HTR-8/SVneo (cell line): ENCODE measurements at regions not wholly inside any gene's neighbourhood (a gene's known extent, or its start where the extent isn't known, plus 50 kb on each side); places are given as distances from the start of the nearest gene placed in this dataset.

Experiments
- DNase-seq: peaks from one replicate; pipeline ENCODE4 v3.0.0; 2011; ENCODE audit warnings: low spot score, mixed read lengths; ENCODE audit not compliant: insufficient read length
- FAIRE-seq: peaks from 2 replicates; lab custom pipeline; 2011; peaks lifted over from hg19 to GRCh38; lab: Jason Lieb, UNC

DNA sequence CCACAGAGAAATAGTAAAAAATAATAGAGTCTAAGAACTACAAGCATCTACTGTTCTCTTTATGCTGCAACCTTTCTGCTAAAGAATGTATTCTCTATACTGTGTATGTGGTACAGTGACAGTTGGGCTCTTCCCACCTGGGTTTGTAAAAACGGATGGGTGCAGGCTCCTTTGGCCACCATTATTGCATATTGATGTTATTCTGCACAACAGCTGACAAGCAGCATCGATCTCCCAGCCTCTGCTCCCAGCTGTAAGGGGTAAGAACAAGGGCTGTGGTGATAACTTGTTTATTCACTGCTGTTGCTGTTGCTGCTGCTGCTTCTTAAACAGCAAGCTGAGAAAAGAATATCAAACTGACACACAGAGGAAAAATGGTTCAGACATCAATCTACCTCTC lies 56.1 kb downstream of the KCNRG start:
- DNase-seq (no peak), FAIRE-seq (no peak)

DNA sequence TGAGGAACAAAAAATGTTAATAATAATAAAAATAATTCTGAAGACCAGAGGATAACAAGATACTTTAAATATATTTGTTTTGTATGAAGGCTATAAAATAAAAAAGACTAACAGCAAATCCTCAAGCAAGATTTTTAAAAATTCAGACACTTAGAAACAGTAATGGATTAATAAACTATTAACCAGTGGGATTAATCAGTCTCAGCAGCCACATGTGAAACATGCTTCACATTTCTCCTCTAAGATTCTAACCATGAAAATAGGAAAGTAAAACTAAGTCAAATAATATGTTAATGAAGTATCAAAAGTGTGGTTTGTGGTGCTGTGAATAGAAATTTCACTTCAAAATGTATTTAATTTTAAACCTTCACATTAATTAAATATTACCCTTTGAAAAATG lies 57.4 kb downstream of the KCNRG start:
- FAIRE-seq (no peak), DNase-seq (no peak)

- DNase-seq (no peak), FAIRE-seq (no peak)
Observed at GRCh38 chr13:50073340-50073739, 58.1 kb downstream of the KCNRG start.

DNA sequence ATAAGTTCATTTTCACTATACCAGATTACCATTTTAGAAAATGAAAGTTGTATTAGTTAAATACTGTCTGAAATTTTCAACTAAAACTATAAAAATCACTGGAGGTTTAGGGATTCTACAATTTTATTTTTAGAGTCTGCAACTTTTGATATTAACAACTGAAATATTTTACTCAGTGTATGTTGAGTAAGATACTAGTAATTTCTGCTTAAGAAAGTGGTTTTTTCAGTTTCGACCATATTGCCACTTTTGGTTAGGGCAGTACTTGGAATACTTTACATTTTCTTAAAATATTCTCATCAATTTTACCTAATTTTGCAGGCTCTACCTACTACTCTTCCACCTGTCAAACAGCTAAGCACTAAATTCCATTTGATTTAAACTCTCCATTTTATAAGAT lies 59.6 kb downstream of the KCNRG start:
- FAIRE-seq, result no peak
- no peak for DNase-seq

DNA sequence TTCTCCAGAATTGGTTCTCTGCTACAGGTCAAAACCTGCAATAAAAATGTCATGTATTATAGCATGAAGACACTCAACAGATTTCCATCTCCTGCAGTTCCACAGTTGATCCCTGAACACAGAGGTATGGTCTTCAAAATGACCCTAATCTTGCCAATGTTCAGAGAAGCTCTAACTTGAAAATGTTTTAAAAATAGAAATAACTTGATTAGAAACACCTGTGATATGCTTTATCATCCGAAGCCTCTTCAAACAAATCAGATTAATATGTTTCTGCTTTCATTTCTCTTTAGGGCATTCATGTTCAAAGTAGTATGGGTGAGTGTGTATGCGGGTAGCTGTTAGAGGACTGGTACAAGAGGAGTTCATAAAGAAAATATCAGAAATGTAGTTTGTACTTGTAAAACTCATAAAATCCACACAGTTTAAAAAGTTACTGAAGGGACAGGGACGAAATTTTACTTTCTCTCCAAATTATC lies 60.4 kb downstream of the KCNRG start:
- FAIRE-seq (no peak), DNase-seq (no peak)

GRCh38 chr13:50077431-50077830 lies 62.2 kb downstream of the KCNRG start:
- FAIRE-seq, result no peak
- no peak for DNase-seq

DNA sequence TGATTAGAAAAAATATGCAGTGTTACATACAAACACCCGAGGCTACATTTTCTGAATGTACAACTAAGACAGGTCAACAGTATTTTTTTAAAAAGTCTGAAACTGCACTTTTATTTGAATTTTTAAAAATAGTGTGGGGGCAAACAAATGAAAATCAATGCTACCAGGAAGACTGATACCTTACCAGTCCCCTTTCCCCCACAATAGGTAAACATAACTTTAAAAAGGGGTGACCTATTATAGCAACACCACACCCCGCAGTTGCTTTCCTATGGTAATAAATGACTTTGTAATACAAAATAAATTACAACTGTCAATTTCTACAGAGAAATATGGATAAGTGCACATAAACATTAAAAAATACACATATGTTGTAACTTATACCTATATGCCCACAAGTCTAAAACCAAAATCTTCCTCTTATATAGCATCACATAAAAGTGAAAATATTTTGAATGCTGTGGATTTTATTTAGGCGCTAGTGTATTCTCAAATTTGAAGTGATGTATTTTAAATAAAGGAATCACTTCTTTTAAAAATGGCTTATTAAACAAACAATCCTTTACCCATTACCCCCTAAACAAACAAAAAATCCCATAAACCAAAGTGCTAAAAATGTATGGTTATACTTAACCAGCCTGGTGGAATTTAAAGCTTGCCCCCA lies 63.1 kb downstream of the KCNRG start:
- FAIRE-seq, result no peak
- DNase-seq, result no peak

DNA sequence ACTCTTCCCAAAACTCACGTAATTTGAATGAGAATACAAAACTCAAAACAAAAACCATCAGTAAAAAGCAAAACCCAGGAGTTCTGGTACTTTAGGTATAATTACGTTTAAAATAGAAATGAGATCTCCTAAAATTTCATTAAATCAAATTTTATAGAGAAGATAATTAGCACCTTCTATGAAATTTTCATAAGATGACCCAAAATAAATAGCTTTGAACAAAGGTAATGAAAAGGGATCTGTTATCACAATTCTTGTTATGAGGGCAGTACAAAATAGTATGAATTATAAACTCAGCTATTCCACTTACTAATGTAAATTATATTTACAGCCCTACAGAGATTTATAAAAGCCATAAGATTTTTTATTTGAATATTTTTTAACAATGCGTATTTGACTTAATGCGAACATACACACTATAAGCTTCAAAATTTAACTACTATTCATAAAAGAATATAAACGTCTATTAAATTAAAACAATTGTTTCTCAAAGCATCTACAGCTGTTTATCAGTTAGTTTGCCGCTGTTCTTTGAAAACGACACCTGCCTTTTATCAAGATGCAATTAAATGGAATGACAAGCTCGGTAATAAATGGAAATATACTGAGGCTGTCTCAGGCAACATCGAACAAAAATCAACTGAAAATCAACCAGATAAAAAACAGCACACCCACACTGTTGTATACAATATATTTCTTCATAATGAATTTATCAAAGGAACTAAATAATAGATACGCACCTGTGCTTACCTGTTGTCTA lies 63.8 kb downstream of the KCNRG start:
- DNase-seq, result no peak
- no peak for FAIRE-seq

DNA sequence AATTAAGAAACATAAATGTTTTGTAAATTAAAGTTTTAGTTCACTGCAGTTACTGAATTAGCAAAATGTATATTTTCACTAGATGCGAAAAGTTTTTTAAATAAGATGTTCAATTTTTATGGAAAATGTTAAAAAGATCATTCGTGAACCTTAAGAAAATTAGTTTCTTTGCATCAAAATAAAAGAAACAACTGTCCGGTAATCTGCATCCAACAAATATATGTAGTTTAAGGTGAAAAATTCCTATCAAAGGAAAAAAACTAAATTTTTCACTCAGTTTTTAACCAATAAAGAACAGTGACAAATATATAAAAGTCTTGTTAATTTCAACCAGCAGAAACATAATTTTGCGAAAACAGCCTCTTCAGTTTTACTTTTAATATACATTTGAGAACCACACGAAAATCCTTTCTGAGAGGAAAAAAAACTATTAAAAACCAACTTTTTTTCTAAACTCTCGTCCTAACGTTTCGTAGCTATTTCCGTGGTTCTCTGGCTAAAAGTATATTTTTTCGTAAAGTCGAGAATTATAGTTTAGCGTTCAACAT lies 64.5 kb downstream of the KCNRG start:
- DNase-seq (no peak), FAIRE-seq (no peak)

- DNase-seq (no peak), FAIRE-seq (no peak)
Observed at GRCh38 chr13:50080203-50080910, 65.1 kb downstream of the KCNRG start.

DNA sequence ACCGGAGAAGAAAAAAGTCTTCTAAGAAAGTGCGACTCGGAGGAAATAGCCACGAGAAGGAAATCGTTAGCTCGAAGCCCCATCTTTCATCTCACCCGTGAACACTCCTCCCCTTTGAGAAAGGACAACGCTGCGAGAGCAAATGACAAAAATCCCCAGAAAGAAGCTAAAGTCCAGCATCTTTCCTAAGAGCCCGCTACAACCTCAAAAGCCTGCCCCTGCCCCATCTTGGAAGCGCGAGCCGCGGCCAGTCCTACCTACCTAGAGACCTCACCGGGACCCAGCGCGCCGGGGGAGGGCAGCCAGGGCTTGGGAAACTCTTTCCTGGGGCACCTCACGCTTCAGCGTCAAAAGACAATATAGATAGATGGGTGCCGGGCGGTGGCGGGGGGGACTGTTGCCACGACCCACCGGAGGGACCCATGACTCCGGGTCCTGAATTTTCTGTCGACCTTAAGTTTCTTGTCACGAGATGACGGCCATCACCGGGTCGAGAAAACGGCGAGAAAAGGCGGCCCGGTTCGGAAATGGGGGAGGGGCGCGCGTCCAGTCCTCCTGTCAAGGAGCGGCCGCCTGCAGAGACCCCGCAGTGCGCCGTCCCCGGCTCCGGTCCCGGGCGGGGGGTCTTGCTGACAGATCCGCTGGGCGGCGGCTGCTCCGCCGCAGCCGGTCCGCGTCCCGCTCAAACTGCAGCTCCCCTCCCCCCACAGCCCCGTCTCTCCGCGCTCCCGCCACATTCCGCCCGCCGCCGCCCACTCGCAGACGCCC lies 65.9 kb downstream of the KCNRG start:
- DNase-seq (no peak), FAIRE-seq (no peak)

- peak; percentile 75 for DNase-seq
- FAIRE-seq, result peak; percentile 86
Observed at GRCh38 chr13:50081679-50082425, 66.6 kb downstream of the KCNRG start.

DNA sequence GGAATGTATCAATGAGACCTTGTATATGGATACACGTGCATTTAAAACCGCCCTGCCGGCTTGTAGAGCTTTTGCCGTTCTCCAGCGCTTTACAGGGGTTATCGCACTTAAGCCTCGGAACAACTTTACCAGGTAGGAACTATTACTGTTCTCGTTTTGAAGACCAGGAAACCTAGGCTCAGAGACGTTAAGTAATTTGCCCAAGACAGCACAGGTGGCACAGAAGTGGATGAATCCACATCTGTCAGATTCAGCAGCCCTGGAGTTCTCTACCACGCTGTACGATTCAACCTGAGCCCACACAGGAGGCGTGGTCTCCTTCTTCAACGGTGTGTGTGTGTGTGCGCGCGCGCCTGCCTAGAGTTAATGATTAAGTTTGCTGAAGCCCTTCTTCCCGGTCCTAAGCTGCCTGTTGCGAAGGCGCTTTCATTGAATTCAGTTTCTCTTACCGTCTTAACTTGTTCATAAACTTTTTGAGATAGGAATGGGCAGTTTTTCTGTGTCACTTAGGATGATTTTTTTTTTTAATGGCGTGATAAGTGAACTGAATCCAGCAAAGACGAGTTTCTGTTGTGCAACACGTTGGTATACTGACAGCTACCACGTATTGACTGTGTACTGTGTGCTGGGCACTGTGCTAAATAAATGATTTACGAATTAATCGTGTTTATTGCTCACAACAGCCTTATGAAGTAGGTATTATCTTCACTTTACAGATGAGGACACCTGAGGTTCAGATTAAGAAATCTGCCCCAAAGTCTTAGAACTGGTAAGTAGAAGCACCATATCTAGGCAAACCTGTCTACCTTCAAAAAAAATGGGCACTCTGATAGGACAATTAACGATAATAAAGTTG lies 67.4 kb downstream of the KCNRG start:
- FAIRE-seq (peak; percentile 13), DNase-seq (peak; percentile 48)

DNA sequence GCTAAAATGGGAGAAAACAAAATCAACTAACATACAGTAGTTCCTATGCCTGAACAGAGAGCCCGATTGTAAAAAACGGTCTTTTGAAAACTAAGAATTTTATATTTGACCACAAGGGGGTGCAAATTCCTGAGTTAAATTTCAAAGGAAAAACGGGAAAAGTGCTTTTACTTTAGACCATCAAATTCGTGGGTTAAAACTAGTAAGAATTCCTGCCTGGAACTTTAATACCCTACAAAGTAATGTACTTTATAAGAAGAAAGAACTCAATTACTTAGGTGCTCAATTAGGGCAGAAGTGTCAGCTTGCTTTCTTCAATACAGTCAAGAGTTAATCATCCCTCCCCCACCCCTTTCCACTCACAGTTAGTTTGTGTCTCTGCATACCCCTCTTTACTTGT lies 69.8 kb downstream of the KCNRG start:
- FAIRE-seq, result no peak
- DNase-seq, result no peak

DNA sequence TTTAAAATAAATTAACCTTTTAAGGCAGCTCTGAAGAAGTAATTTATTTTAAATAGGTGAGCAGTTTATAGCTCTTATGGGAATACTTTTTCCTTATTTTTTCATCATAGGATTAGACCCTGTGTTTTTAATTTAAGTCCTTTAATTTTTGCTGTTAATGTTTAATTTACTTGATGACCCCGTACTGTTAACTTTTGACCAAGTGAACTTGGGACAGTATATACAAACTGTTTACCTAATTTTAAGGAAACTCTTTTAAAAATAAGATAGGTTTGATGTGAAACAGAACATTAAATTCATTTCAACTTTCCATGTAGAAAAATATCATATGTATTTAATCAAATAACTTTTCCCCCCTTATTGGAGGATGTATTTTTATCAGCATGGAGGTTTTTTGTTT lies 74.4 kb downstream of the KCNRG start:
- no peak for FAIRE-seq

DNA sequence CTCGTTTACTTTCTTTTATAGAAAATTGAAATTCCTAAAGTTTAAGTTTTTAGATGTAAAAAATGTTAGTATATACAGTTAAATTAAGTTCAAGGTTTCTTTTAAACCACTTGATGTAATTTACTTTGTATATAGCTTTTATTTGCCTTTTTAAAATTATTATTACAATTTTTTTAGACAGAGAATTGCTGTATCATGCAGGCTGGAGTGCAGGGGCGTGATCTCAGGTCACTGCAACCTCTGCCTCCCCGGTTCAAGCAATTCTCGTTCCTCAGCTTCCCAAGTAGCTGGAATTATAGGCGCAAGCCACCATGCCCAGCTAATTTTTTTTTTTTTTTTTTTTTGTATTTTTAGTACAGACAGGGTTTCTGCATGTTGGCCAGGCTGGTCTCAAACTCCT lies 75.0 kb downstream of the KCNRG start:
- DNase-seq (no peak), FAIRE-seq (no peak)

More for the DNA sequence above, 74.4 kb downstream of the KCNRG start:
- no peak for DNase-seq

GRCh38 chr13:50094615-50095293 lies 79.5 kb downstream of the KCNRG start:
- no peak for FAIRE-seq

GRCh38 chr13:50098693-50099092 lies 83.4 kb downstream of the KCNRG start:
- FAIRE-seq, result no peak
- no peak for DNase-seq

More at GRCh38 chr13:50094615-50095293, 79.5 kb downstream of the KCNRG start:
- no peak for DNase-seq
